ENCODE measurements at regions not wholly inside any gene's neighbourhood (a gene's known extent, or its start where the extent isn't known, plus 50 kb on each side); places are given as distances from the start of the nearest gene placed in this dataset.
A peak's percentile ranks its signal among the peaks of the same experiment; 100 is the strongest.
"Not testable (repeated sequence)": the region's sequence is repeated elsewhere in the genome, so short reads cannot be mapped to it uniquely, and the experiment has no call there.

DNA sequence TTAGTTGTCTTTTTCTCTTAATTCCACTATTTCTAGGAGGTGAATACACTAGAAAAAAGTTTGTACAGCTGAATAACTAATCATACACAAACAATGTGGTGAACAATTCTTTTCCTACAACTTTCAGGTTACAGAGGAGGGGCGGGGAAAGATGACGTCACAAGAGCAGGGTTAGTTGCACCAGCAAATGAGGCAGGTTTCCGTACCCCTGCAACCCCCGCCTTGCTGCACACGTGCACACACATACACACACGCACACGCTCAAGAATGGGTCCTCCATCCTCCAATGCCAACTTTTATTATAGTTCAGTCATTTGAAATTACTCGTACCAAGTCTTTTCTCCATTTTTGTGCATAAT, 122.8 kb downstream of the ARL4C start:
- Histone ChIP-seq H3K36me3 (ENCODE audit: control insufficient read depth, insufficient read depth, low read length) (no peaks in the 10 kb centered on the region), H3K4me3 (ENCODE audit: low read depth, low read length) (no peak overlapping the region), H3K27ac (ENCODE audit: low read depth, low read length) (no peak overlapping the region), H3K9me3 (ENCODE audit: control insufficient read depth, insufficient read depth, low read length) (no peaks in the 10 kb centered on the region), H3K27me3 (ENCODE audit: control insufficient read depth, insufficient read depth, low read length) (no peaks in the 10 kb centered on the region), H3K4me1 (ENCODE audit: control insufficient read depth, insufficient read depth, low read length) (0 out of 2 replicates have a peak, but pooled peaks cover 7% of the 10 kb centered on the region), H3K9ac (ENCODE audit: low read depth, low read length) (no peak overlapping the region)

DNA sequence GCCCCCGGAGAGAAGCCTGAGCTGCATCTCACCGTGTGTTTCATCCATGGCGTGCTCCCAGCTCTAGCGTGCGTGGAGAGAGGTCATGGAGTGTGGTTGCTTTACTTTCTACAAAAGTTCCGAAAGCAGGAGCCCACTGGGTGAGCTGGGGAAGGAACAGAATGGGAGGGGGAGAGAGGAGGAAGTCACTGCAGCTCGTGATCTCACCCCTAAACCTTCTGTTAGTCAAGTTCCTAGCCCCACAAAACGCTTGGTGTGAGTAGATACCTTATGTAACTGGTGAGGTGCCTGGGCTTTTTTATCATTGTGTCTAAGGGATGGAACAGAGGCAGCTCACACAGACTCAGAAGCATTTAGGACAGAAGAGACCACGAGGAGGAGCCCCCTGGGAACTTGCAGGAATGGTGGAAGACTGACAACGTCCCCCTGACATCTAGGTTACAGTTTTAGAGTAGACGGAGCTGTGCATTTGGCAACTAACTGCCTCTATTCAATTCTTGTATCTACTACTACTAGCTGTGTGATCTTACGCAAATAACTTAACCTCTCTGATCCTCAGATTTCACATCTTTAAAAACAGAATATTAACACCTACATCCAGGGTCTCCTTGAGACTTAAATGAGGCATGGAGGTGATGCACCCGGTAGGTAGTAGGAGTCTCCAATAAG, 123.3 kb downstream of the ARL4C start:
- H3K27me3 ChIP-seq (ENCODE audit: control insufficient read depth, insufficient read depth, low read length) = no peaks in the 10 kb centered on the region
- H3K36me3 ChIP-seq (ENCODE audit: control insufficient read depth, insufficient read depth, low read length) = no peaks in the 10 kb centered on the region
- no peak overlapping the region for H3K4me3 ChIP-seq (ENCODE audit: low read depth, low read length)
- no peak overlapping the region for H3K9ac ChIP-seq (ENCODE audit: low read depth, low read length)
- 0 out of 2 replicates have a peak, but pooled peaks cover 7% of the 10 kb centered on the region for H3K4me1 ChIP-seq (ENCODE audit: control insufficient read depth, insufficient read depth, low read length)
- no peaks in the 10 kb centered on the region for H3K9me3 ChIP-seq (ENCODE audit: control insufficient read depth, insufficient read depth, low read length)
- H3K27ac ChIP-seq (ENCODE audit: low read depth, low read length) = no peak overlapping the region

DNA sequence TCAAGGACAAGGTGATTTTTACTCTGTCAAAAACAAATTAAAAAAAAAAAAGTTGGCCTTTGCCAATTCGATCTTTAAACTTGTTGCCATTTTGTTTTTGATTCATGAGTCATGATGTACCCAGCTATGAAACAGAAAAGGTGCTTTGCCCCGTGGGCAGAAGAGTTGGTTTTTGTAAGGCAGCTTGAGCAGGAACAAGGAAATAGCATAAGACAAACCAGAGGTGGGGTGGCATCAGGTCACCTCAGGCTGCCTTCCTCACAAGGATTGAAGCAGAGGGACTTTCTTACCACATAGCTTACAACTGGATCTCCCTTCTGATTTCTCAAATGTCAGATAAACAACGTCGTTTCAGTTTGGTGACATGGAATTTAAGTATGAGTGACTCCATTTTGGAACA, 123.8 kb downstream of the ARL4C start:
- no peaks in the 10 kb centered on the region for H3K9me3 ChIP-seq (ENCODE audit: control insufficient read depth, insufficient read depth, low read length)

DNA sequence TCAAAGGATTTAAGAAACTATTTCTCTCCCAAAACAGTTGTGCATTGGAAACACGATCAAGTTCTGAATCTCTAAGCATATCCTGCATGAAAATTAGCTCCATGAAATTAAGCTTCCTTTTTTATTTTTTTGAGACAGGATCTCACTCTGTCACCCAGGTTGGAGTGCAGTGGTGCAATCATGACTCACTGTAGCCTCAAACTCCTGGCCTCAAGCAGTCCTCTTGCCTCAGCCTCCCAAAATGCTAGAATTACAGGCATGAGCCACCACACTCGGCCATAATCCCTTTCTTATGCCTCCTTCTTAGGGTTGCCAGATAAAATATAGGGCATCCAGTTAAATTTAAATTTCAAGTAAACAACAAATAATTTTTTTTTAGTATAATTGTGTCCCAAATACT, 124.4 kb downstream of the ARL4C start:
- Histone ChIP-seq H3K36me3 (ENCODE audit: control insufficient read depth, insufficient read depth, low read length) (no peaks in the 10 kb centered on the region), H3K27ac (ENCODE audit: low read depth, low read length) (no peak overlapping the region), H3K4me1 (ENCODE audit: control insufficient read depth, insufficient read depth, low read length) (no peaks in the 10 kb centered on the region)

More for the DNA sequence above, 123.8 kb downstream of the ARL4C start:
- Histone ChIP-seq H3K36me3 (ENCODE audit: control insufficient read depth, insufficient read depth, low read length) (no peaks in the 10 kb centered on the region), H3K27me3 (ENCODE audit: control insufficient read depth, insufficient read depth, low read length) (no peaks in the 10 kb centered on the region), H3K9ac (ENCODE audit: low read depth, low read length) (no peak overlapping the region), H3K4me3 (ENCODE audit: low read depth, low read length) (no peak overlapping the region), H3K27ac (ENCODE audit: low read depth, low read length) (no peak overlapping the region), H3K4me1 (ENCODE audit: control insufficient read depth, insufficient read depth, low read length) (0 out of 2 replicates have a peak, but pooled peaks cover 5% of the 10 kb centered on the region)

DNA sequence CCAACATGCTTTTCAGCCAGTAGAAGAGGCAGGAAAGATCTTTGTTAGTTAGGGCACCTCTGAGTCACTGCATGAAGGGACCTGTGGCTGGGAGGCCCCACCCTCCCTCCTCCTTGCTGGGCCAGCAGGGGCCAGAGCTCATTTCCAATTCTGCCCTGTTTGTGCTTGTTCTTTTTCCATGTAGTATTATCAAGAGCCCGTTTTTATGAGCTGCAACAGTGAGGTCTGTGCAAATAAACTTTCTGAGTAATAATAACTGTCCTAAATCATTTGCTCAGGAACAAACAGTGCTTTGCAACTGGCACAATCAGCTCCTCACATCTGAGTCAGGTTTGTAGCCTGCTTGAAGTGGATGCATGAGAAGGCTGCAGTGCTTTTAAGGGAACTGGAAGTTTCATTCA, 128.0 kb downstream of the ARL4C start:
- Histone ChIP-seq H3K36me3 (ENCODE audit: control insufficient read depth, insufficient read depth, low read length) (no peaks in the 10 kb centered on the region), H3K4me1 (ENCODE audit: control insufficient read depth, insufficient read depth, low read length) (peaks cover 23% of the 10 kb centered on the region), H3K9ac (ENCODE audit: low read depth, low read length) (no peak overlapping the region), H3K9me3 (ENCODE audit: control insufficient read depth, insufficient read depth, low read length) (no peaks in the 10 kb centered on the region), H3K27me3 (ENCODE audit: control insufficient read depth, insufficient read depth, low read length) (no peaks in the 10 kb centered on the region), H3K4me3 (ENCODE audit: low read depth, low read length) (no peak overlapping the region), H3K27ac (ENCODE audit: low read depth, low read length) (no peak overlapping the region)

More for the DNA sequence above, 124.4 kb downstream of the ARL4C start:
- Histone ChIP-seq H3K4me3 (ENCODE audit: low read depth, low read length) (no peak overlapping the region), H3K9ac (ENCODE audit: low read depth, low read length) (no peak overlapping the region), H3K9me3 (ENCODE audit: control insufficient read depth, insufficient read depth, low read length) (no peaks in the 10 kb centered on the region), H3K27me3 (ENCODE audit: control insufficient read depth, insufficient read depth, low read length) (no peaks in the 10 kb centered on the region)

DNA sequence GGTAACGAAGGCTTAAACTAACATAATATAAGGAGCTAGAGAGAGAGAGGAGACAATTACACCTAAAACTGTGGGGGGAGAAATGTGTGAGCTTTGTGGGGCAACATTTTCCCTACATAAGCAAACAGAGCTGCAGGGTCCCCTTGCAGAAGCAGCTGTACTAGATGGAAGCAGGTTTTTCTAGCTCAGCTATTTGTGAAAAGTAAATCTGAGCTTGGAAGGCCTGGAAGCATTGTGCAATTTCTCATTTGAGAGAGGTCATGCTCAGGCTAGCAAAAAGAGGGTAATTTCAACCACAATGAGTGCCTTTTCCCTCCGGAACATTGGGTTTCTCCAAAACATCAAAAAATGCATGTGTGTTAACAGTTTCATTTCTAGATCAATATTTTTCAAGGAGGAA, 130.0 kb downstream of the ARL4C start:
- H3K27me3 ChIP-seq (ENCODE audit: control insufficient read depth, insufficient read depth, low read length) = no peaks in the 10 kb centered on the region
- no peak overlapping the region for H3K9ac ChIP-seq (ENCODE audit: low read depth, low read length)
- no peak overlapping the region for H3K27ac ChIP-seq (ENCODE audit: low read depth, low read length)
- no peaks in the 10 kb centered on the region for H3K9me3 ChIP-seq (ENCODE audit: control insufficient read depth, insufficient read depth, low read length)
- no peaks in the 10 kb centered on the region for H3K36me3 ChIP-seq (ENCODE audit: control insufficient read depth, insufficient read depth, low read length)
- peaks cover 36% of the 10 kb centered on the region for H3K4me1 ChIP-seq (ENCODE audit: control insufficient read depth, insufficient read depth, low read length)
- no peak overlapping the region for H3K4me3 ChIP-seq (ENCODE audit: low read depth, low read length)

DNA sequence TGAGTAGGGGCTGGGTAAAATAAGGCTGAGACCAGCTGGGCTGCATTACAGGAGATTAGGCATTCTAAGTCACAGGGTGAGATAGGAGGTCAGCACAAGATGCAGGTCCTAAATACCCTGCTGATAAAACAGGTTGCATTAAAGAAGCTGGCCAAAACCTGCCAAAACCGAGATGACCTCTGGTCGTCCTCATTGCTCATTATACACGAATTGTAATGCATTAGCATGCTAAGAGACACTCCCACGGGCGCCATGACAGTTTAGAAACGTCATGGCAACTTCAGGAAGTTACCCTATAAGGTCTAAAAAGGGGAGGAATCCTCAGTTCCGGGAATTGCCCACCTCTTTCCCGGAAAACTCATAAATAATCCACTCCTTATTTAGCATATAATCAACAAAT, 132.2 kb downstream of the ARL4C start:
- no peak overlapping the region; the same call in 1 of the 2 replicates for H3K9ac ChIP-seq (ENCODE audit: low read depth, low read length)
- no peaks in the 10 kb centered on the region for H3K27me3 ChIP-seq (ENCODE audit: control insufficient read depth, insufficient read depth, low read length)
- no peaks in the 10 kb centered on the region for H3K9me3 ChIP-seq (ENCODE audit: control insufficient read depth, insufficient read depth, low read length)
- peaks cover 36% of the 10 kb centered on the region for H3K4me1 ChIP-seq (ENCODE audit: control insufficient read depth, insufficient read depth, low read length)
- no peak overlapping the region for H3K4me3 ChIP-seq (ENCODE audit: low read depth, low read length)
- no peaks in the 10 kb centered on the region for H3K36me3 ChIP-seq (ENCODE audit: control insufficient read depth, insufficient read depth, low read length)
- H3K27ac ChIP-seq (ENCODE audit: low read depth, low read length) = peak overlapping the region; percentile 27

DNA sequence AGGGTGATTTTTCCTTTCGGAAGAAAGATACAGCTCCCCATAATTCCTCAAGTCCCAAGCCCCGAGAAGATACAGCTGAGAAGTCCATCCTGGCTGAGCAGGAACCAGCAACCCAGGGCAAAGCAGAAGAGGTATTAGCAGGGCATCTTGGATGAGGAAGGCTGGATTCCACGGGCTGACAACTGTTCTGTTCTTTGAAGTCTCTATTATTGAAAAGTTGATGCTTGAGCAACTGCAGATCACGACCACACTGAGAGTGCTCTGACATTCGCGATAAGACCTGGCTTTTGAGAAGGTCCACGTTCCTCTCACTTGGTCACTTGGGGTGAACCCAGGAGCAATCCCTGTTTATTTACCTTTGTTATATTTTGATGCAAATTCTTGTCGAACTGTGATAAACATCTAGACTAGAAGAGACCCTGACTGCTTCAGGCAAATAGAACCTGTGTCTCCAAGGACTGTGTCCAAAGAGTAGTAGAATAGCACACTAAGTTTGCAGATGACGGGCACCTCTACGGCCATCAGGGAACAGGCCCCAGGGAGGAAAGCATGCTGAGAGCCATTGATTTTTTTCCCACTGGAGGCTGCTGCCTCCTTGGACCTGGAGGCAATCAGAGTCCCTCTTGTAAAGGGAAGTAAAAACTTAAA, 133.1 kb downstream of the ARL4C start:
- Histone ChIP-seq H3K36me3 (ENCODE audit: control insufficient read depth, insufficient read depth, low read length) (no peaks in the 10 kb centered on the region), H3K4me3 (ENCODE audit: low read depth, low read length) (no peak overlapping the region), H3K27me3 (ENCODE audit: control insufficient read depth, insufficient read depth, low read length) (no peaks in the 10 kb centered on the region), H3K9ac (ENCODE audit: low read depth, low read length) (no peak overlapping the region), H3K9me3 (ENCODE audit: control insufficient read depth, insufficient read depth, low read length) (no peaks in the 10 kb centered on the region), H3K27ac (ENCODE audit: low read depth, low read length) (peak overlapping the region; percentile 91), H3K4me1 (ENCODE audit: control insufficient read depth, insufficient read depth, low read length) (peaks cover 36% of the 10 kb centered on the region)

DNA sequence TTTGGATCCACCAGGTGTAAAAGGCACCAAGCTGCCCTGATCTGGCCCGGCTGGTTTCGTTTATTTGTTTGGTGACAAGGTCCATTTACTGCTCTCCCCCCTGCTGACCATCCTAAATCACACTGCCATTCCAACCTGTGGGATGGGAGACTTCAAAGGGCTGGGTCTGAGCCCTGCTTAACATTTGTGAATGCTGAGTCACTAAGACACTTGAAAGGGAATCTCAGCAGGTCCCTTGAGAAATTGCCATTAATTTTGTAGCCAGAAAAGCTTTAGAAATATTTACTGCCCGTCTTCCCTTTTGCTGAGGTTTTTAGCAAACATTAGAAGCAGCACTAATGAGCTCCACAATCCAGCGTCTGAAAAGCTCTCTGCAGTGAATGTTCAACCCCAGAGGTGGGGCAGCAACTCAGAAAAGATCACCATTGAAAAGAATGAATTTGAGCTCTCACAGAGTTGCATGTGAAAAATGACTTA, 133.8 kb downstream of the ARL4C start:
- Histone ChIP-seq H3K4me1 (ENCODE audit: control insufficient read depth, insufficient read depth, low read length) (peaks cover 36% of the 10 kb centered on the region), H3K36me3 (ENCODE audit: control insufficient read depth, insufficient read depth, low read length) (no peaks in the 10 kb centered on the region), H3K9me3 (ENCODE audit: control insufficient read depth, insufficient read depth, low read length) (no peaks in the 10 kb centered on the region), H3K9ac (ENCODE audit: low read depth, low read length) (no peak overlapping the region), H3K27ac (ENCODE audit: low read depth, low read length) (peak overlapping the region; percentile 91), H3K27me3 (ENCODE audit: control insufficient read depth, insufficient read depth, low read length) (no peaks in the 10 kb centered on the region), H3K4me3 (ENCODE audit: low read depth, low read length) (0 out of 2 replicates have a peak overlapping the region, but pooled peaks have one; percentile 20)

DNA sequence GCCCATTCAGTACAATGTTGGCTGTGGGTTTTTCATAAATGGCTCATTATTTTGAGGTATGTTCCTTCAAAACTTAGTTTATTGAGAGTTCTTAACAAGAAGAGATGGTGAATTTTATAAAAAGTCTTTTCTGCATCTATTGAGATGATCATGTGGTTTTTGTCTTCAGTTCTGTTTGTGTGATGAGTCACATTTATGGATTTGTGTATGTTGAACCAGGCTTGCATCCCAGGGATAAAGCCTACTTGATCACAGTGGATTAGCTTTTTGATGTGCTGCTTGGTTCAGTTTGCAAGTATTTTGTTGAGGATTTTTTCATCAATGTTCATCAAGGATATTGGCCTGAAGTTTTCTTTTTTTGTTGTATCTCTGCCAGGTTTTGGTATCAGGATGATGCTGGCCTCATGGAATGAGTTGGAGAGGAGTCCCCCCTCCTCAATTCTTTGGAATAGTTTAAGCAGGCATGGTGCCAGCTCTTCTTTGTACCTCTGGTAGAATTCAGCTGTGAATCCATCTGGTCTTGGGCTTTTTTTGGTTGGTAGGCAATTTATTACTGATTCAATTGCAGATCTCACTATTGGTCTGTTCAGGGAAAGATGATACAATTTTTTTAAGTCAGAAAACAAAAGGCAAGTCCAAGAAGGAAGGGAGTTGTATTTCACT, 136.4 kb downstream of the ARL4C start:
- H3K27me3 ChIP-seq (ENCODE audit: control insufficient read depth, insufficient read depth, low read length); H3K9ac ChIP-seq (ENCODE audit: low read depth, low read length); H3K4me3 ChIP-seq (ENCODE audit: low read depth, low read length); H3K9me3 ChIP-seq (ENCODE audit: control insufficient read depth, insufficient read depth, low read length); H3K36me3 ChIP-seq (ENCODE audit: control insufficient read depth, insufficient read depth, low read length); H3K27ac ChIP-seq (ENCODE audit: low read depth, low read length): not testable (repeated sequence)
- H3K4me1 ChIP-seq (ENCODE audit: control insufficient read depth, insufficient read depth, low read length) = peaks cover 30% of the 10 kb centered on the region

DNA sequence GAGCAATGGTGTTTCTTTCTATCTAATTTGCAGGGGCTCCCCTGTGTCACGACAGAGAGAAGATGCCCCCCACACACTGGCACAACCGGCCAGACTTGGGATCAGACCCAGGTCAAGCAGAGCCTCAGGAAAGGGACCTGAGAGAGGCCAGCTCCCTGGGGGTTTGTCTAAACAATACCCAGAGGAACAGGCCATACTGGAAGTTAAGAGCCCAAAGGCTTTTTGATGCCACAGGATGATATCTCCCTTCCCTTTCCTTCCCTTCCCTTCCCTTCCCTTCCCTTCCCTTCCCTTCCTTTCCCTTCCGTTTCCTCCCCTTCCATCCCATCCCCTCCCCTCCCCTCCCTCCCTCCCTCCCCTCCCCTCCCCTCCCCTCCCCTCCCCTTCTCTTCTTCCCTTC, 139.2 kb downstream of the ARL4C start:
- peaks cover 11% of the 10 kb centered on the region for H3K4me1 ChIP-seq (ENCODE audit: control insufficient read depth, insufficient read depth, low read length)
- H3K9ac ChIP-seq (ENCODE audit: low read depth, low read length) = no peak overlapping the region
- no peaks in the 10 kb centered on the region for H3K9me3 ChIP-seq (ENCODE audit: control insufficient read depth, insufficient read depth, low read length)

More for the DNA sequence above, 139.2 kb downstream of the ARL4C start:
- no peak overlapping the region for H3K4me3 ChIP-seq (ENCODE audit: low read depth, low read length)
- no peak overlapping the region for H3K27ac ChIP-seq (ENCODE audit: low read depth, low read length)
- no peaks in the 10 kb centered on the region for H3K36me3 ChIP-seq (ENCODE audit: control insufficient read depth, insufficient read depth, low read length)
- H3K27me3 ChIP-seq (ENCODE audit: control insufficient read depth, insufficient read depth, low read length) = no peaks in the 10 kb centered on the region
